ENCODE measurements at regions not wholly inside any gene's neighbourhood (a gene's known extent, or its start where the extent isn't known, plus 50 kb on each side); places are given as distances from the start of the nearest gene placed in this dataset.

DNA sequence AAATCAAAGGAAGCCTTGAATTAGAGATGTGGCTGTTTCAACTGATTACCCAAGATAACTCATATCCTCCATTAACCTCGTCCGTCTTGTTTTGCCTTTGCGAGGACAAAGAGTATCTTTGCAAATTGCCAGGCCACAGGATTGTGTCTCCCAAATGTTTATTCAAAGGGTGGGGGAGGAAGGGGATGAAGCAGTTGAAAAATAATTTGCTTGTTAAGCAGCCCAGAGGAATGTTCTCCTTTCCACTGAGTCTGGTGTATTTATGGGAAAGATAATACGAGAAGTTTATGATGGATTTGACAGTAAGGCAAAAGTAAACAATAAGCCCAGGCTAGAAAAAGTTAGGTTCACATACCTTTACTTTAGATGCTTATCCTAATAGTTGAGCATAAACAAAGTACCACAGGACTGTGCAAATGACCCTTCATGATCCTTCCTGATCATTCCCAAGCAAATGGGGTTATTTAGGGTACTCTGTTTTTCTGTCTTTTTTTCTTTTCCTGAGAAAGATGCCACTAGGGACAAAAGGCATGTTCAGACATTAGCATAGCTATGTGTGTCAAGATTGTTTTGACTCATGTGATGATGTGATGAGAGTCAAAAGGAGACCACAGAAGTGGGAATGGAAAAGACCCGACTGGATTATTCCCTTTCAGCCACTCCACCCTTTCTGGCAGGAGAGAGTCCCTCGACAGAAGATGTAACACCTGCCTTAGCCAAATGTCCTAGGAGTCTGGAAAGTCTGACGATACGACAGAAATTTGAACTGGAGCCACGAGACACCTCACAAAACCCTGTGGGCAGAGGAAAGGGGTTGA lies 243.0 kb upstream of the GLI3 start:
- DNase-seq = no peak

DNA sequence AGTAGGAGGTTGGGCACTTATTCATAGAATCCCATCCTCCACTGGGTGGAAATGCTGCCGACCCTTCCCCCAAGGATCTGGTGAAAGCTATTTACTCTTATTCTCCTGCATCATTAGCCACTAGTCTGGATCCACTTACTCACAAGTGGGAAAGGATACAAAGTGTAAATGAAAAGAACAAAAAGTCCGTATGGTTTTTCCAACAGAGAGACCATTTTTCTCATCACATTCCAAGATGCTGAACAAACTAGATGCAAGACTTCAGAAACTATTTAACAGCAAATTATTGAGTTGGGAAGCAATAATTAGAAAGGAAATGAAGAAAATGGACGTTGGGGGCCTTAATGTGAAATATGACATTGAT lies 242.4 kb upstream of the GLI3 start:
- DNase-seq = no peak

DNA sequence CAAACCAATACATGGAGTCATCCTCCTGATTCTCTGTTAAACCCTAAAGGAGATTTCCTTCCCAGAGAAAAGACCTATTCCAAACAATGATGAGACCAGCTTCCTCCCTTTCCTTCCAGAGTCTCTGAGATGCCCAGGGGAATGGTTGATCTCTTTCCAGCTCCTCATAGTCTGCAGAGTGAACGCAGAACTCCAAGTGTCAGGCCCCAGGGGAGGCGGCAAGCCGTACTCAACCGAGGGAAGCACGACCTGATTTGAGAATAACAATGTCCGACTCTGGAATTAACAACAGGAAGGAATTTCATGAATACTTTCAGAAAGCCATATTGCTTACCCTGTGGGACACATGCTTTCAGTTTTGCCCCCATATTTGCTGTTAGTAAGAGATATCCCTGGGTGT lies 241.7 kb upstream of the GLI3 start:
- no peak for DNase-seq

- DNase-seq = no peak
Observed at GRCh38 chr7:42476255-42476654, 239.2 kb upstream of the GLI3 start.

DNA sequence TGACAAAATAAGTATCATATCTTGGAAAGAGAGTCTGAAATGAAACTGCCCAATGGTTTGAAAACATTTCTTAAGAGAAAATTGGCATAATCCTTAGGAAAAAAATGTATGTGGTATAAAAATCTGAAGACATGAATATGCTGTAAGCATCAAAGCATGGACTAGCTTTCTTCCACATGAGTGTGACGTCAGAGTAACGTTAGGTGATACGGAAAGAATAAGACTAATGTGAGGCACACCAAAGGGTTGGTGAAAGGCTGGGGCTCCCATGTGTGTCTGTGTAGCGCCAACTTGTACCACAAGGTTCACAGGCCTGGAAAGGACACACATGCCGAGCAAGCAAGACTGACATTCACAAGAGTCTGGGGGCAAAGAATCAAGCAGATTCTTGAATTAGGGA lies 238.1 kb upstream of the GLI3 start:
- DNase-seq = no peak

GRCh38 chr7:42473099-42473498 lies 236.1 kb upstream of the GLI3 start:
- no peak for DNase-seq

DNA sequence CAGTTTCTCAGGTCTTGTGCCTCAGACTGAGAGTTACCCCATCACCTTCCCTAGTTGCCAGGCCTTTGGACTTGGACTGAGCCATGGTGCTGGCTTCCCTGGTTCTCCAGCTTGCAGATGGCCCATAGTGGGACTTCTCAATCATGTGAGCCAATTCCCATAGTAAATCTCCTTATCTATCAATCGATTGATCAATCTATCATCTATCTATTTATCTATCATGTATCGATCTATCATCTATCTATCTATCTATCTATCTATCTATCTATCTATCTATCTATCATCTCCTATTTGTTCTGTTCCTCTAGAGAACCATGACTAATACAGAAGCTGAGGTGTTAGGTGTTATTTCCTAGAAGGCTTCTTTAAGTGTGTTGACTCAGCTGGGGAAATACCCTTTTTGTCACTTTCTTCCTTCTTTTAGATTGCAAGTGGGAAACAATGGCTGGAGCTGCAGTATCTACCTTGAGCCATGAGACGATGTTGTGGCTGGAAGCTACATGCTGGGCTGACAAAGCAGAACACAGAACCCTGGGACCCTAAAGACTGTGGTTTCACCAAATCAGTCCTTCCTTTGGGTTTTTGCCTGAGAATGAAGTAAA lies 234.7 kb upstream of the GLI3 start:
- DNase-seq = no peak

- DNase-seq = peak in 1 of 2 experiments; percentile 71
Observed at GRCh38 chr7:42469341-42469740, 232.3 kb upstream of the GLI3 start.

DNA sequence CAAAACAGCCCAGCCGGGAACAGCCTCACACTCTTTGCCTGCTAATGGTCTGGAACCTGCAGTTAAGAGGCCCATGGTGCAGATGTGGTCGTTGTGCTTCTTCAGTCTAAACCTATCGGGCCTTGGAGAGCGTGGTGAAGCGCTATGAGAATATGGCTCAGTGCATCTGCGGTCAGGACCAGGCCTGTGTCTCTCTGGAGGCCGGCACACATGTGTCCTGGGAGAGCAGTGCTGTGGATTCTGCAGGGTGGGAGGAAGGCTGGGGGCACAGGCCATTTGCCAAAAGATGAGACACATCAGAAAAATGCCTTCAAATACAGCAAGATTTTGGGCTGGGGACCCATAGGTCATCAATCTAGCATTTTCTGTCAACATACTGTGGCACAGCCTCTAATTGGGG lies 231.5 kb upstream of the GLI3 start:
- DNase-seq = no peak

DNA sequence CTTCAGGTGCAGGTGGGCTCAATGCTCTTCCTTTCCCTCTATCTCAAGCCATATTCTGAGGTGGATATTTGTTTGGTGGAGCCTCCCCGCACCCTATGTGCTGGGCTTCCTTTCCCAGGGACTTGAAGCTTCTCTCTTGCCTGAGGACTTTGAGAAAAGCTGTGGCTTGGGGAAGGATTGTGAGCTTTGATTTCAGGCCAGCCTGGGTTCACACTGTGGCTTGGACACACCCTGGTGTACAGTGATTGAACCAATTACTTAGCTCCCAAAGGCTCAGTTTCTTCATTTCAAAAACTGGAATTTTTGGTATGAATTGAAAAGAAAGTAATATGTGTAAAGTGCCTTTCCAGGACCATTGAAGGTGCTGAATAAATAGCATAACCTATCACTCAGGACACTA lies 224.5 kb upstream of the GLI3 start:
- DNase-seq = no peak

DNA sequence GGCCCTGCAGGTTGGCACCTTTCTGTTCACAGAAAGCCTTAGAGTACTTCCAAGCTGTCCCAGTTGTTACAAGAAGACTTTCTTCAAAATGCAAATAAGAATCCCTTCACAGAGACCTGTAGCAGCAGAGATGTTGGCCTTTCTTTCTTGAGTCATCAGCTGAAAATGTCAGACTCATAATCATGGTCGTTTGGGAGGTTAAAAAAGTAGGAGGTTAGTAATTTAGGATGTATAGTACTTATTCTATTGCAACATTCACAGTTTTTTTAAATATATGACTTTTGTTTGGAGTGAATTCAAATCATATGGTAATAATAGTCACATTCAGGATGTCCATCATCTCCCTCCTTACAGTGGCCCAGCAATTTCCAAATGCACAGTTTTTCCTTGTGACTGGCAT lies 223.9 kb upstream of the GLI3 start:
- DNase-seq = no peak

DNA sequence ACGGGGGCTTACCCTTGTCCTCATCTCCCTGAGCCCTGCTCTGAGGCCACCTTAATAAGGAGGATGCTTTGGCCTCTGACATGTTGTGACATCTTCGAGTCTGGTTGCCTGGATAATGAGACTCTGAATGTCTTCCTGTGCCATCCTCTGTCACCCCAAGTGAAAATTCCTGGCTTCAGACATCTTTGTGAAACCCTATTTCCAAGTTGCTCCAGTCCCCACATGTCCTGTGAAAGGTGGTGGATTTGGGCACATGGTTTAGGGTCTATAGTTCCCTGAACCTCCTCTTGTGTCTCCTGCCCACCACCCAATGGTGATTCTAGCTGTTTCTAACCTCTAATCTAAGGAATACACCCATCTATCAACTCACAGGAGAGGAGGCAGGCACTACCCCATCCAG lies 223.1 kb upstream of the GLI3 start:
- no peak for DNase-seq

DNA sequence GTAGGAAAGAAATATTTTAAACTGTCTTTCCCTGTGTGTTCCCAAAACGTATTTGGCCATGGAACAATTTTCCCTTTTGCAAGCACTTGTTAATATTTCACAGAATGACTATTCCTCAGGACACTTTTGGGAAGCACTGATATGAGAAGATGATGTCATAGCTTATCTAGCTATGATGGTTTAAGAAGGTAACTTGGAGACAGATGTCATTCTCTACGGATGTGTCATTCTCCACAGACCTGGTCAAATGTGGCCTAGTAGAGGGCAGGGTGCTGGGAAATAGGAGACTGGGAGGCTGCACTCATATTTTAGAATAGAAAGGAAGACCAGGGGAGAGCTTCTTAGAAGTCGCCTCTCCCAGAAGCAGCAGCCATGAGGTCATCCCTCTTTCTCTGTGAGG lies 220.7 kb upstream of the GLI3 start:
- DNase-seq = no peak

DNA sequence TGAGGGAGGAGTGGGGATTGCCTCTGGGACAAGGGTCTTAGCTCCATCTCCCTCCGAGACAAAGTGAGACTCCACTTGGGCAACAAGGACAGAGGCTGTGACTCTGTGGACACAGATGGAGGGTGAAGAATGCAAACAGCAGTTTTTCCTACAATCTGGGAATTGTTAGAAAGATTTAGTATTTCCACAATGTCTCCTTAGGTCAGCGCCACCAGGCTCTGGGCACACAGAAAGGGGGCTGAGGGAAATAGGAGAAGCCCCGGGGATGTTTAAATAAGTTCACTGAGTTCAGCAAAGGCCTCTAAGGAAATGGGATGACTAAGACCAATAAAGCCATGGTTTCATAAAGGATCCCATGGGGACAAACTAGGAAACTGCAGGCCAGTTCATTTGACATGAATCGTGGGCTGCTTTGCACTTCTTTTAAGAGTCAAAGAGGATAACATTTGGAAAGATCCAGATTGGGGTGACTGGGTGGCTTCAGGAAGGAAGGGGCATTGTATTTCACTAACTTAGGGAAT lies 219.8 kb upstream of the GLI3 start:
- DNase-seq = no peak

DNA sequence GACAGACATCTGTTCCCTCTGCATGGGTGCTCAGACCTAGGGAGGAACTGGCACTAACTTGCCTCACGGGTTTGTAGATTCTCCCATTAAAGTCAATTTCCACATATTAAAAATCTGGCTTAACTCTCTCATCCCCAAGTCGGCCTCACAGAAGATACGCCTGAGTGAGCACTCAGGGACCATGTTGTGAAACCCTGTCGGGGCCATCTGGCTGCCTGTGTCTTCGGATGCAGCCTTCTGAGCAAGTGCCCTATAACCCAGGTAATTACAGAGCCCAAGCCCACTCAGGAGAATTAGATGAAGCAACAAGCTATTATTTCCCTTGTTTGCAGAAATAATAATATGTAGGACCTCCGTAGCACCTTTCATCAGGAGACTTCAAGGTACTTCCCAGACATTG lies 219.3 kb upstream of the GLI3 start:
- DNase-seq = no peak

GRCh38 chr7:42453931-42454361 lies 216.9 kb upstream of the GLI3 start:
- DNase-seq = no peak

GRCh38 chr7:42452356-42452755 lies 215.3 kb upstream of the GLI3 start:
- no peak for DNase-seq

DNA sequence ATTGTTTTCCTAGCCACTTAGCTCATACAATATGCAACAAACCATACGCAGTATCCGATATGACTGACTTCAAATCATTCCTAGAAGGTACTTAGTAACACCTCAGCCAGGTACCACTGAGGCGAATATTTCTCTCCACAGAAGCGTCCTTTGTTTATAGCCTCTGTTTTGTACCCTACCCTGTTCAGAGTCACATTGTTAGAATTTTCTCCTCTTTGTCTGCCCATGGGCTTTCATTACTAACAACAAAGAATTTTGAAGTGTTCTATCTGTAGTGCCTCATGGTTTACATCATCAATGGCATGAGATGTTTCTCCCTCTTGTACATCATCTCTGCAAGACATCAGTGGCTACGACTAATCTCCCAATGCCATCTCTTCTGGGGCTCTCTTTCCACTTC lies 212.4 kb upstream of the GLI3 start:
- no peak for DNase-seq

- no peak for DNase-seq
Observed at GRCh38 chr7:42448901-42449300, 211.9 kb upstream of the GLI3 start.

DNA sequence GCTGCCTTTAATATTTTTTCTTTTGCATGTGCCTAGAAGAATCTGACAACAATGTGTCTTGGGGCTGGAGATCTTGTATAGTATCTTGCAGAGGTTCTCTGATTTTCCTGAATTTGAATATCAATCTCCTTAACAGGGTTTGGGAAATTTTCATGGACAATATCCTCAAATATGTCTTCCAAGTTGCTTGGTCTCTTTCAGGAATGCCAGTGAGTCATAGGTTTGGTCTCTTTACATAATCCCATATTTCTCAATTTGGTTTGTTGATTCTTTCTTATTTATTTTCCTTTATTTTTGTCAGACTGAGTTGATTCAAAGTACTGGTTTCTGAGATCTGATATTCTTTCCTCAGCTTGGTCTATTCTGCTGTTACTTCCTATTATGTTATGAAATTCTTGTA lies 208.7 kb upstream of the GLI3 start:
- no peak for DNase-seq

DNA sequence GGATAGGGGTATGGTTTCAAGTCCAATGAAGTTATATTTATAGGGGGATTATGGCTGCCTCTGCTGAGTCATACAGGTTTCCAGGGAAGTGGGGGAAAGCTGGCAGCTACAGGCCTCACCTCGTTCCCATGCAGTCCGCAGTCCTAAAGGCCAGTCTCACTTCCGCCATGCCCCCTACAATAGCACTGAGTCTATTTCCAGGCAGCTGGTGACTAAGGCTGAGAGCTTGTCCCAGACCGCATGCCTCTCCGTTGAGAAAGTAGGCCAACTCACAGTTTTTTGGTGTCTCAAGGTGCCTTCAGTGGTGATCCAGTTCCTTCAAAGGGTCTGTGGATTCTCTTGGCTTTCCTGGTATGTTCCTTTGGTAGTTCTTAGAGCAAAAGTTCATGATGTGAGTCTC lies 203.9 kb upstream of the GLI3 start:
- DNase-seq = no peak

DNA sequence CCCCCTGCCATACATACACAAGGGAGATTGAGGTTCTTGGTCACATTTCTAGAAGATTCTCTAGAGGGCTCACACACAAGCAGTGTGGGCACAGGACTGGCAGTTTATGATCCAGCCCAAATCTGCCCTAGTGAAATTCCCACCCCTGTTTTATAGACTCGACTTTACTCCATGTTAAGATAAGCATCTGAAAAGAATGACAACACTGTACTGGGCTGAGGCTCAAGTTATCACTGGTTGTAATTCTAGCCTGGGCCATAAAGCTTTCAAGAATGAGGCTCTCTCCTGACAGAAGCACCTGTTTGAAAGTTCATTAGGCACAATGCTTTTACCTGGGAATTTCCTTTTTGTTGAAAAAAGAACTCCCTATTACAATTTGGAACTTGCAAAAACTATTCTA lies 195.6 kb upstream of the GLI3 start:
- no peak for DNase-seq

- no peak for DNase-seq
Observed at GRCh38 chr7:42431873-42432272, 194.9 kb upstream of the GLI3 start.

DNA sequence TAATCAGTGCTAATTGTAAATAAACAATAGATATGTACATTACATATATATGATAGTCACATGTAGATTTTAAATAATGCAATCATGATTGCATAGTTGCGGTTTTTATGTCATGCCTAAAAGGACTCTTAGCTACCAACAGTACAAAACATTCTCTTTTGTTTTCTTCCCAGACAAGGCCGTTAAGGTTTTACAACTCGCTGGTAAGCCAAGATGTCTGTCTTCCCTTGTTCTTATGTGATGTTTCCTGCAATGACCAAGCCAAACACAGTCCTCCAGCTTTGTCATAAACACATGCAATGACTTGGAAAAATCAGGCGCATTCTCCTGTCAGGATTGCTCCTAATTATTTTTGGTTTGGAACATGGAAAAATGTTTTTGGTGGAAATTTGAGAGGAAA lies 192.3 kb upstream of the GLI3 start:
- no peak for DNase-seq

- no peak for DNase-seq
Observed at GRCh38 chr7:42426163-42426562, 189.2 kb upstream of the GLI3 start.
